Upper lobe of left lung (tissue), 4 donors: ENCODE measurements at regions not wholly inside any gene's neighbourhood (a gene's known extent, or its start where the extent isn't known, plus 50 kb on each side); places are given as distances from the start of the nearest gene placed in this dataset.

ENCODE experiments used
- CTCF ChIP-seq, 6 experiments: fragments of 450-650 bp in 4 of 6; fragments of 200-600 bp in 2 of 6; sonication (generic) in 2 of 6; IDR thresholded peaks; one replicate each; pipeline ENCODE4 v1.5.1; 2016 to 2019; ENCODE audit warnings: antibody characterized with exemption in 6 of 6
- POLR2A ChIP-seq, 4 donors: fragments of 450-650 bp; IDR thresholded peaks; one replicate each; pipeline ENCODE4 v1.5.1; 2016 to 2017; ENCODE audit warnings: antibody characterized with exemption in 4 of 4, mild to moderate bottlenecking in 2 of 4
- POLR2AphosphoS5 ChIP-seq, 2 donors: sonication (generic); formaldehyde crosslinking; IDR thresholded peaks; one replicate each; pipeline ENCODE4 v1.5.1; 2017; ENCODE audit warnings: antibody characterized with exemption in 2 of 2

GRCh38 chr14:62304257-62304656 is 542.0 kb downstream of the SNAPC1 start:
- TF ChIP-seq CTCF (IDR thresholded peaks at IDR 0.05) (no peak), POLR2A (IDR thresholded peaks at IDR 0.05) (no peak), POLR2AphosphoS5 (IDR thresholded peaks at IDR 0.05) (no peak)
